ENCODE measurements at regions not wholly inside any gene's neighbourhood (a gene's known extent, or its start where the extent isn't known, plus 50 kb on each side); places are given as distances from the start of the nearest gene placed in this dataset.

GRCh38 chr5:58073243-58073642 is 386.6 kb downstream of the PLK2 start:
- TF ChIP-seq CTCF (IDR thresholded peaks at IDR 0.05; ENCODE audit: insufficient read depth, low read length) (no peak), POLR2AphosphoS5 (IDR thresholded peaks at IDR 0.05; ENCODE audit: low read depth) (no peak), SPI1 (IDR thresholded peaks at IDR 0.05; ENCODE audit: borderline replicate concordance, low read depth) (no peak), GABPA (IDR thresholded peaks at IDR 0.05; ENCODE audit: low read depth) (no peak), REST (IDR thresholded peaks at IDR 0.05; ENCODE audit: insufficient replicate concordance, low read depth) (no peak)
